ENCODE measurements at regions not wholly inside any gene's neighbourhood (a gene's known extent, or its start where the extent isn't known, plus 50 kb on each side); places are given as distances from the start of the nearest gene placed in this dataset.

DNA sequence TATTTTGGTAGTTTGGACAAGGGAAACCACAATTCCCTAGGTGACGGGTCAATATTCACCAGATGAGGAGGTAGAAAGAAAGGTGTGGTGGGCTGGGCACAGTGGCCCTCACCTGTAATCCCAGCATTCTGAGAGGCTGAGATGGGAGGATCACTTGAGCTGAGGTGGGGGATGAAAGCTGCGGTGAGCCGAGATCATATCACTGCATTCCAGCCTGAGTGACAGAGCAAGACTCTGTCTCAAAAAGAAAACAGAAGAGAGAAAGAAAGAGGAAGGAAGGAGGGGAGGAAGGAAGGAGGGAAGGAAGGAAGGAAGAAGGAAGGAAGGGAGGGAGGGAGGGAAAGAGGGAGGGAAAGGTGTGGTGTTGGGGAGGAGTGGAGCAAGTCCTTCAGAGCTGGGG, 56.1 kb upstream of the RNF7 start:
- TF ChIP-seq, protein P1, sequence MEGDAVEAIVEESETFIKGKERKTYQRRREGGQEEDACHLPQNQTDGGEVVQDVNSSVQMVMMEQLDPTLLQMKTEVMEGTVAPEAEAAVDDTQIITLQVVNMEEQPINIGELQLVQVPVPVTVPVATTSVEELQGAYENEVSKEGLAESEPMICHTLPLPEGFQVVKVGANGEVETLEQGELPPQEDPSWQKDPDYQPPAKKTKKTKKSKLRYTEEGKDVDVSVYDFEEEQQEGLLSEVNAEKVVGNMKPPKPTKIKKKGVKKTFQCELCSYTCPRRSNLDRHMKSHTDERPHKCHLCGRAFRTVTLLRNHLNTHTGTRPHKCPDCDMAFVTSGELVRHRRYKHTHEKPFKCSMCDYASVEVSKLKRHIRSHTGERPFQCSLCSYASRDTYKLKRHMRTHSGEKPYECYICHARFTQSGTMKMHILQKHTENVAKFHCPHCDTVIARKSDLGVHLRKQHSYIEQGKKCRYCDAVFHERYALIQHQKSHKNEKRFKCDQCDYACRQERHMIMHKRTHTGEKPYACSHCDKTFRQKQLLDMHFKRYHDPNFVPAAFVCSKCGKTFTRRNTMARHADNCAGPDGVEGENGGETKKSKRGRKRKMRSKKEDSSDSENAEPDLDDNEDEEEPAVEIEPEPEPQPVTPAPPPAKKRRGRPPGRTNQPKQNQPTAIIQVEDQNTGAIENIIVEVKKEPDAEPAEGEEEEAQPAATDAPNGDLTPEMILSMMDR (IDR thresholded peaks at IDR 0.05) = no peak
- TF ChIP-seq POLR2A (IDR thresholded peaks at IDR 0.05) = no peak
